ENCODE measurements at regions not wholly inside any gene's neighbourhood (a gene's known extent, or its start where the extent isn't known, plus 50 kb on each side); places are given as distances from the start of the nearest gene placed in this dataset.
A peak's percentile ranks its signal among the peaks of the same experiment; 100 is the strongest.
"Not testable (repeated sequence)": the region's sequence is repeated elsewhere in the genome, so short reads cannot be mapped to it uniquely, and the experiment has no call there.

DNA sequence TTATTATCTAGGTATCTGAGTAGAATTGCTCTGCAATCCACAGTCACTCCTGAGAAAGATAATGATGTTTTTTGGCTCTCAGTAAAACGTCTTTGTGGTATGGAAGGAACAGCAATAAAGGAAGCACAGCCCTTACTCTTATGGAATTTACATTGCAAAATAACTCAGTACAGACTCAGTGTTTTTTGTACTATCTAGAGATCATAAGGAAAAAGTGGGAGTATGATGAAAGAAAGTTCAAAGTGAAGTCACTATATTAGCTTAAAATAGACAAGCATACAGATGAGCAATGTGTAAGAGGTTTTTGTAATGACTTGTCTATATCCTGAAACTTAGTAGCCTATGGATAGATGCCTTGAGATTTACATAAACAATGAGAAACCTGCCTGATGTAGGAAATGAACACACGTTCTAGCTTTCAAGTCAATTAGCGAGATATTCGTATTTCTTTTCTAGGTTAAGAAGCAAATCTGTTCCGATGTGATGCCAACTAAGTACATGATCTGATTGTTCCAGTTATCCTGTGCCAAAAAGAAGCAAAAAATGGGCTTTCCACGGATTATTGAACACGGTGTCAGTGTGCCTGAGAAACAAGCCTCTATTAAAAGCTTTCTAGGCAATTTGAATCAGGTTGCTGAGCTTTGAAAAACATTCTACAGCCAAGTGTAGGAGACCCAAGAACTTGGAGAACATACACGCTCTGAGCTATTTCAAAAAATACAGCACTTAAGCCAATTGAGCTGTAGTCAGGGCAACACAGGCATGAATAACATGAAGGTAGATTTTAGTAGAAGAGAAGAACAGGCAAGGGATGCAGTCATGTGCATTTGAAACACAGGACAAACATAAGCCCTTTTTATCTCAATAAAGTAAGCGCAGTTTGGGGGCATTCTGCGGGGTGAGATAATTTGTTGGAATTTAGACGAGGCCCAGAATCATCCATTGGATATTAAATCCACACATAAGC is 86.3 kb upstream of the TAF11L2 start:
- no peaks in the 10 kb centered on the region for H3K36me3 Mint-ChIP-seq (ENCODE audit: insufficient read depth)
- H3K9me3 Mint-ChIP-seq: peaks cover 5% of the 10 kb centered on the region
- H3K4me3 Mint-ChIP-seq: no peak overlapping the region
- no peaks in the 10 kb centered on the region for H3K27me3 Mint-ChIP-seq
- ATAC-seq (replicated peaks; ENCODE audit: extremely low read depth, poor library complexity, severe bottlenecking) (no peak), DNase-seq (ENCODE audit: low spot score in 2 of 2) (no peak)
- H3K27ac Mint-ChIP-seq (ENCODE audit: low read depth): no peak overlapping the region
- H3K4me1 Mint-ChIP-seq: no peaks in the 10 kb centered on the region

DNA sequence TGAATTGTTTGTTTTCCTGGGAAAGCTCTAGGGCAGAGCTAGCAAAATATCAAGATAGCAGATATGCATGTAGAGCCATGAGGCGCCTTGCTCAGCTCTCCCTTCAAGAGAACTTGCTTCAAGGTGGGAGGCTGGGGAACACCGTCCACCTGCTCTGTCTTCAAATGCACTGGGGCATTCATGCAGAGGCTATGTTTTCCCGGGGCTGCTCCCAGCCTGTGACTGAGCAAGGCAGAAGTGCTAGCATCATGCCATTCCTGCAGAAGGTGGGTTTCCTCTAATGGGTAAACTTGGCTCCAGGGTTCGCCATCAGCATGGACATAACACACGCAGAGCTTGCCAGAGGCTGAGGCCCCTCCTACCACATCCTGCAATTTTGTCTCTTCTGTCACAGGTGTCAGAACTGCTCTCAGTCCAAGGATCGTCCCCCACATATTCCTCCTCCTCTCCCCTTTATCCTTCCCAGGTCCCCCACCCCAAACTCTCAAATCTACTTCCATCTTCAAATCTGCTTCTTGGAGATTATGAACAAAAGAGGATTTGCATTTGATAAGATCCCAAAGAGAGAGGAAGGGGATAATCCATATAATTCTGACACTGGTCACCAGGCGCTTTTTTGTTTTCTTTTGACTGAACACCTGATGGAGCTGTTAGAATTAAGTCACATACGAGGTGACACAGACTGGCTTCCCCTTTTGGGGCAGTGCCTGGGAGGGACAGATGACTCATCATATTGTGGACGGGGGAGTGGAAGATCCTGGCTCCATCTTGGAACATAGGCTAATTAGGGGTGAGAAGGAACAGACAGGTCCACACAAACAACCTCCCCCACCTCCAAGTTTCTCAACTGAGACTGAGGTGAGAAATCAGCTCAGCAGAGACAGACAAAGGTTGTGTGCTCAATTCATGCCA is 85.0 kb upstream of the TAF11L2 start:
- no peaks in the 10 kb centered on the region for H3K36me3 Mint-ChIP-seq (ENCODE audit: insufficient read depth)
- no peak overlapping the region for H3K4me3 Mint-ChIP-seq
- H3K9me3 Mint-ChIP-seq: peaks cover 5% of the 10 kb centered on the region
- no peaks in the 10 kb centered on the region for H3K4me1 Mint-ChIP-seq
- no peaks in the 10 kb centered on the region for H3K27me3 Mint-ChIP-seq
- ATAC-seq (replicated peaks; ENCODE audit: extremely low read depth, poor library complexity, severe bottlenecking) (no peak), DNase-seq (ENCODE audit: low spot score in 2 of 2) (no peak)
- H3K27ac Mint-ChIP-seq (ENCODE audit: low read depth): no peak overlapping the region

DNA sequence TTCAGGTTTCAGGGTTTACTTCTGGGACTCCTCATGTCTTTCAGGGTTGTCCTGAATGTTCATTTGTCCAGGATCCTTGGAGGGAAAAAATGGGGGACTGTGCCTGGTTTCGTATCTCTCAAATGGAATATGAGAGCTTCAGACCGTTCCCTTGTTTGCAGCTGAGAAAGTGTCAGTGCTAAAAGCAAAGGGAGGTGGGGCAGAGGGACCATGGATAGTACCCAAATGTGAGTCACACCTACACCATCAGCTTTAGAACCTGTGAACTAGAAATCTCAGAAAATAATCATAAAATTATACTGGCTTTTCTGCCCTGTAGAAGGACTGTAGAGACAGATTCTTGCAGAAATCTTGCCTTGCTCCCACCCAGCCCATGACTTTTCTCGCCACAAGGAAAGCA is 84.3 kb upstream of the TAF11L2 start:
- ATAC-seq (replicated peaks; ENCODE audit: extremely low read depth, poor library complexity, severe bottlenecking) (no peak), DNase-seq (ENCODE audit: low spot score in 2 of 2) (no peak)
- no peak overlapping the region for H3K4me3 Mint-ChIP-seq
- no peak overlapping the region for H3K27ac Mint-ChIP-seq (ENCODE audit: low read depth)
- H3K36me3 Mint-ChIP-seq (ENCODE audit: insufficient read depth): no peaks in the 10 kb centered on the region
- H3K4me1 Mint-ChIP-seq: no peaks in the 10 kb centered on the region
- peaks cover 9% of the 10 kb centered on the region for H3K9me3 Mint-ChIP-seq
- no peaks in the 10 kb centered on the region for H3K27me3 Mint-ChIP-seq

DNA sequence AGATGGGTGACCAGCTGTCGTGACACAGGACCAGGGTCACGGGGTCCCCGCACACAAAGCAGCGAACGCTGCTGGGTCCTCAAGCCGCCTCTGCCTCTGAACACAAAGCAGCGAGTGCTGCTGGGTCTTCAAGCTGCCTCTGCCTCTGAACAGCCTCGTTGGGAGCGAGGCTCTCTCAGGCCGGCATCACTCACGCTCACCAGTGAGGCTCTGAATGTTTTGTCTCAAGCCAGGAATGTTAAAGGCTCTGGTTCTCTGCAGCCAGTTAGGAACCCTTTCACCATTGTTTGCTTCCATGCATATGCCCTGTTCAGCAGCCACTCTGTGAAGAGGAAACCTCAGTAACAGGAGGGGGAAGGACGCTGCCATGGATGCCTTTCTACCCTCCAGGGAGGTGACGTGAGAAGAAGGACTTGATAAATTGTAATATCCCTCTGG is 82.7 kb upstream of the TAF11L2 start:
- Mint-ChIP-seq H3K4me1 (no peaks in the 10 kb centered on the region), H3K4me3 (no peak overlapping the region), H3K27me3 (no peaks in the 10 kb centered on the region), H3K27ac (ENCODE audit: low read depth) (no peak overlapping the region), H3K9me3 (peaks cover 14% of the 10 kb centered on the region), H3K36me3 (ENCODE audit: insufficient read depth) (no peaks in the 10 kb centered on the region)
- DNase-seq (ENCODE audit: low spot score in 2 of 2) (no peak), ATAC-seq (replicated peaks; ENCODE audit: extremely low read depth, poor library complexity, severe bottlenecking) (no peak)

DNA sequence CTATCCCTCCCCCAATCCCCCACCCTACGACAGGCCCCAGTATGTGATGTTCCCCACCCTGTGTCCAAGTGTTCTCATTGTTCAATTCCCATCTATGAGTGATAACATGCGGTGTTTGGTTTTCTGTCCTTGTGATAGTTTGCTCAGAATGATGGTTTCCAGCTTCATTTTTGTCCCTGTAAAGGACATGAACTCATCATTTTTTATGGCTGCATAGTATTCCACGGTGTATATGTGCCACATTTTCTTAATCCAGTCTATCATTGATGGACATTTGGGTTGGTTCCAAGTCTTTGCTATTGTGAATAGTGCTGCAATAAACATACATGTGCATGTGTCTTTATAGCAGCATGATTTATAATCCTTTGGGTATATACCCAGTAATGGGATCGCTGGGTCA is 81.7 kb upstream of the TAF11L2 start:
- H3K9me3 Mint-ChIP-seq; ATAC-seq (replicated peaks; ENCODE audit: extremely low read depth, poor library complexity, severe bottlenecking); DNase-seq (ENCODE audit: low spot score in 2 of 2); H3K27ac Mint-ChIP-seq (ENCODE audit: low read depth); H3K4me1 Mint-ChIP-seq; H3K27me3 Mint-ChIP-seq; H3K4me3 Mint-ChIP-seq; H3K36me3 Mint-ChIP-seq (ENCODE audit: insufficient read depth): not testable (repeated sequence)

DNA sequence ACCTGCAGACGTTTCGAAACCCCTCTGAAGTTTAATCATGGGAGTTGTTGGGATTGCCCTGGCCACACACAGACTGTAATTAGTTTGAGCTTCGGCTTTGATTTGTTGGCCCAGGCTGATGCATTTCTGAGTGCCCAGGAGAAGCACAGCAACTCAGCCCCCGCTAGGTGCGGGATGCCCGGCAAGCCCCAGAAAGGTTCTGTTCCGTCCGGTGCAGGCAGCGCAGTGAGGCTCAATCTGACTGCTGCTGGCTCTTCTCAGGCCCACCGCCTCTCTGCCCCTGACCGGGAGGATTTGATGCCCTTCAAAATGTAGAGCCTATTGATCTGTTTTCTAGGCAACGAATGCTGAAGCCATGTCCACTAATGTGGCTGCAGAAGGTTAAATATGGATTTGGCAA is 73.4 kb upstream of the TAF11L2 start:
- no peak overlapping the region for H3K27ac Mint-ChIP-seq (ENCODE audit: low read depth)
- peaks cover 2% of the 10 kb centered on the region for H3K36me3 Mint-ChIP-seq (ENCODE audit: insufficient read depth)
- no peak for ATAC-seq (replicated peaks; ENCODE audit: extremely low read depth, poor library complexity, severe bottlenecking)
- no peak overlapping the region for H3K4me3 Mint-ChIP-seq
- DNase-seq (ENCODE audit: low spot score in 2 of 2): no peak
- H3K4me1 Mint-ChIP-seq: no peaks in the 10 kb centered on the region
- H3K27me3 Mint-ChIP-seq: no peaks in the 10 kb centered on the region
- H3K9me3 Mint-ChIP-seq: peaks cover 25% of the 10 kb centered on the region

DNA sequence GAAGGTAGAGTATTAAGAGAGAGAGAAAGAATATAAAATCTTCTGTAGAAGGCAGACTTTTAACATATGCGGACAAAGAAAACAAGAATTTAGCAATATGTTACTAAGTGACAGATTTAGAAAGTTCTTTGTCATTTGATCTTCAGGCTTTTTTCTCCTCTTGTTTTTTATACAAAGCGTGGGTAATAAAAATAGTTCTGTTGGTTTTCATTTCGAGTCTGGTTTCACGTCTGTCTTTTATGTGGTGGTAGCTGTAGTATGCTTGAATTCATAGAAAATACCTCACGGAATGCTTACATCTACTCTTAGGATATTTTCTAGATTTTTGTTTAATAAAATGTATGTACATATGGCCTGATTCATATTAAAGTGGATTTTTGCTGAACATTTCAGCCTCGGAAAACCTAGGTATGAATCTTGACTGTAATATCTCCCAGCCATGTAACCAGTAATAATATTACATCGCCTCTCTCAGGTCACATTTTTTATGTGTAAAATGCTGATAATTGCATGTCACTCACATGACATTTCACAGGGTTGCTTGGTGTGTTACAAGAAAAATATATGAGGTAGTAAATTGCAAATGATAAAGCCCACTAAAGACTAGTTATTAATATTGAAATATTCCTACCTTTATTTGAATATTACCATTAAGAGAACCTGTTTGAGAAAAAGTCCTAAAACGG is 72.5 kb upstream of the TAF11L2 start:
- Mint-ChIP-seq H3K9me3 (peaks cover 28% of the 10 kb centered on the region), H3K27me3 (no peaks in the 10 kb centered on the region), H3K36me3 (ENCODE audit: insufficient read depth) (peaks cover 4% of the 10 kb centered on the region), H3K27ac (ENCODE audit: low read depth) (no peak overlapping the region), H3K4me1 (no peaks in the 10 kb centered on the region), H3K4me3 (no peak overlapping the region)
- DNase-seq (ENCODE audit: low spot score in 2 of 2) (no peak), ATAC-seq (replicated peaks; ENCODE audit: extremely low read depth, poor library complexity, severe bottlenecking) (no peak)

DNA sequence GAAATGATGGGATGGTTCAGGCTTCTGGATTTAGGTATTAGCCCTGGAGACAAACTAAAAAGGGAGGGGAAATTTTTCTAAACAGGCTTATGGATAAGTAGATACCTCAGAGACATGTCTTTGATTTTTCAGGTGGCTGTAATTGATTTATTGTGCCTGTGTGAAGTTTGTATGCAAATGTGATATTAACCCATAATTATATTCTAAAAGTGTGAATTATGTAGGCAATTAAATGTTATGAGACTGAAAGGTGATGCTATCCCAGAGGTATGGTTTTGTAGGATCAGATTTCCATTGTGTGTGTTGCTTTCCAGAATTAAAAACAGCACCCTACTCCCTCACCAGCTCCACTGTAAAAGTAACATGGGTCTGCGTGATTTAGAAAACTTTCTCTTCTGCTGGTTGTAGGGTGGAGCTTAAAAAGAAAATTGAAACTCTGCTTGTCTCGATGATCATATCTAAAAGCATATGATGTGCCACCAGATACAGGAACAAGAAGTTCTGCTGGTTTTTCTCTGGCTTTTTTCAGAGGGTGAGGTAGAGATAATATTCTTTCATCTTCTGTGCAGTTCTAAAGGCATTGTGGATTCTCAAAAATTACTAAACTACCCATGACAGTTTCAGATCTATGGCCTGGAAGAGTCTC is 71.8 kb upstream of the TAF11L2 start:
- no peak overlapping the region for H3K4me3 Mint-ChIP-seq
- no peaks in the 10 kb centered on the region for H3K4me1 Mint-ChIP-seq
- peaks cover 28% of the 10 kb centered on the region for H3K9me3 Mint-ChIP-seq
- DNase-seq (ENCODE audit: low spot score in 2 of 2) (no peak), ATAC-seq (replicated peaks; ENCODE audit: extremely low read depth, poor library complexity, severe bottlenecking) (peak; percentile 14)
- no peak overlapping the region for H3K27ac Mint-ChIP-seq (ENCODE audit: low read depth)
- H3K36me3 Mint-ChIP-seq (ENCODE audit: insufficient read depth): peaks cover 4% of the 10 kb centered on the region
- no peaks in the 10 kb centered on the region for H3K27me3 Mint-ChIP-seq

DNA sequence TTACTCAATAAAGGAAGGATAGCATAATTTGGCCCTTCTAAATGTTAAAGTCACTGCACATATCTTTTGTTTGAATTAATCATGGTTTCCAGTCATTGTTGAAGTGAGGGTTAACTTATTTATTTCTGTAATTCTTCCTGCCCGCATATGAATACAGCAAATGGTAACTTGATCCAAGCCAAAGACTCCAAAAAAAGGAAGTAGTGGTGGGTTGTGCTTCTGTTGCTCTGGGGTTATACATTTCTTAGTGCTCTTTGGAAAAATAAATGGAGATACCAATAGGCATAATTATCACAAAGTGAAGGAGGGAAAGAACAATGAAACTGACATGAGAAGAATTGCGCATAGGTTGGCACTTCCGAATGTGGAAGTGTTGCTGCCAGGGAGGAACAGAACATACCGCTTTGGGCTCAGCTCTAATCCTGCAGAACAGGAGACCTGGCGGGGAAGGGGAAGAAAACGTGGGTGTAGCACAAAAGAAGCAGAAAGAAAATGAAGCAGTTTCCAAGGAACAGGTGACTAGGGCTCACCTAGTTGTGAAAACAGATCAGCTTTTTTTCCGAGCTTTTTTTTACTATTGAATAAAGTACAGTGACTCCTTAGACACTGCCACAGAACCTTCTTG is 69.7 kb upstream of the TAF11L2 start:
- no peak for ATAC-seq (replicated peaks; ENCODE audit: extremely low read depth, poor library complexity, severe bottlenecking)
- Mint-ChIP-seq H3K27me3 (no peaks in the 10 kb centered on the region), H3K4me3 (no peak overlapping the region), H3K9me3 (peaks cover 27% of the 10 kb centered on the region), H3K4me1 (no peaks in the 10 kb centered on the region), H3K27ac (ENCODE audit: low read depth) (no peak overlapping the region), H3K36me3 (ENCODE audit: insufficient read depth) (peaks cover 4% of the 10 kb centered on the region)
- no peak for DNase-seq (ENCODE audit: low spot score in 2 of 2)

DNA sequence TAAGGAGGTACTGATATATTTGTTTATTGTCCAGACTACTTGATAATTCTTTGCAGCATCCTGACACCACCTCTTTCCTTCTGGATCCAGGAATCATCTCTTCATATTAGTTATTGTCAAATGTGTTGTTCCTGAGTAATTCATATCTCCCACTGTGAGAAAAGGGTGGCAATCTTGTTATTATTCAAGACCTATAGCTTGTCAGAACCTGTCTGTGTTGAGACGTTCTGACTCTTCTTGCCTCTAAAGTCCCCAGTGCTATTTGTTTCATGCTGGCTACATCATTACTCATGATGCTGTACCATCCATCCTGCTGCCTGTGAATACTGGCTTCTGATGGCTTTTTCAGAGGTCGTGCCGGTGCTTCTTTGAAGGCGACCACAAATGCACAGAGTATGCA is 68.7 kb upstream of the TAF11L2 start:
- H3K4me1 Mint-ChIP-seq: no peaks in the 10 kb centered on the region
- ATAC-seq (replicated peaks; ENCODE audit: extremely low read depth, poor library complexity, severe bottlenecking): no peak

DNA sequence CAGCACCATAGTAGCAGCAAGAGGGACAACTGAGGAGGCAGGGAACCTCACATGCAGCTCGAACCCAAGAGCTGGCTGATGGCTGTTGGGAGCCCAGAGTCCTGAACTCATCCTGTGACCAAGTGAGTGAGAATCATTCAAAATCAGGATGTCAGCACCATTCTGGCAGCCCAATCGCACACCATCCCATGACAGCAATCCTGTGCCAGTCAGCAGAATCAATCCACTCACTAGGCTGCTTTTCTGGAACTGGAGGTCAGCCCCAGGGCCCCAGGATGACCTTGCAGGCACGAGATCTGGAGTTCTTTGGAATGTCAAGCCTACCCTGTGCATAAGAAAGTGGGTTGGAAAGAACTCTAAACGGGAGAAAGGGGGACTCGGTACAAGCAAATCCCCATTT is 67.8 kb upstream of the TAF11L2 start:
- ATAC-seq (replicated peaks; ENCODE audit: extremely low read depth, poor library complexity, severe bottlenecking): no peak
- Mint-ChIP-seq H3K9me3 (peaks cover 20% of the 10 kb centered on the region), H3K4me3 (no peak overlapping the region), H3K4me1 (no peaks in the 10 kb centered on the region), H3K27me3 (no peaks in the 10 kb centered on the region), H3K27ac (ENCODE audit: low read depth) (no peak overlapping the region), H3K36me3 (ENCODE audit: insufficient read depth) (peaks cover 4% of the 10 kb centered on the region)
- no peak for DNase-seq (ENCODE audit: low spot score in 2 of 2)

More for the DNA sequence above, 68.7 kb upstream of the TAF11L2 start:
- Mint-ChIP-seq H3K9me3 (peaks cover 20% of the 10 kb centered on the region), H3K4me3 (no peak overlapping the region), H3K27me3 (no peaks in the 10 kb centered on the region), H3K36me3 (ENCODE audit: insufficient read depth) (peaks cover 4% of the 10 kb centered on the region), H3K27ac (ENCODE audit: low read depth) (no peak overlapping the region)
- DNase-seq (ENCODE audit: low spot score in 2 of 2): no peak

Measured in central memory CD8-positive, alpha-beta T cell (primary cell).